ENCODE measurements at regions not wholly inside any gene's neighbourhood (a gene's known extent, or its start where the extent isn't known, plus 50 kb on each side); places are given as distances from the start of the nearest gene placed in this dataset.

DNA sequence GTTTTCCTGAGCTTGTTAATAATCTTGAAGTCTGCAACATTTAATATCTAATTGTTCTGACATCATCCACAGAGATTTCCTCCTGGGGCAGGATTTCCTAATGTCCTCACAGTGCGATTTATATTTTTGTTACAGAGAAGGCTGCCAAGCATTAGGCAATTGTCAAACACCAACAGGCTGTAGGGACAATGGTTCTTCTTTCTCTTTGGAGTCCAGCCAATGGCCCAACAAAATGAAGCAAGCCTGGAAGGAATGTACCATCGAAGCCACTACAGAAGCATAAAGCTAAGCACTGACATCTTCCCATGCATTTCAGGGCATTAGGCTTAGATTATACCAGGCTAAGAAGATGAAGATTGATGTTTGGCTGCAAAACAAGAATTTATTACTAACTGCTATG is 173.0 kb upstream of the FRMD4B start:
- no peaks in the 10 kb centered on the region for H4K20me1 ChIP-seq (ENCODE audit: insufficient read depth)
- H3K9ac ChIP-seq: no peak overlapping the region
- H3K9me3 ChIP-seq: no peaks in the 10 kb centered on the region
- WGBS (ENCODE audit: low lambda C conversion rate): 7% methylated on average over 2 of the region's 2 CpGs
- TF ChIP-seq YY1 (IDR thresholded peaks at IDR 0.05; ENCODE audit: low read depth): no peak
- TF ChIP-seq RCOR1 (IDR thresholded peaks at IDR 0.05; ENCODE audit: low read length): no peak
- no peak for TF ChIP-seq ELF1 (IDR thresholded peaks at IDR 0.05)
- no peak for TF ChIP-seq CHD2 (IDR thresholded peaks at IDR 0.05; ENCODE audit: low read length, partially characterized antibody)
- ChIA-PET CTCF (interaction anchor here (1.3 to 1.4 kb wide), 2 partner anchors 107 to 398 kb away, joined by 3 read pairs; no protein-coding TSS in a partner anchor), POLR2A (no interaction called here)
- H3K27me3 ChIP-seq (ENCODE audit: insufficient read depth): no peaks in the 10 kb centered on the region
- no peaks in the 10 kb centered on the region for H3F3A ChIP-seq (replicated peaks; ENCODE audit: insufficient read depth)
- H3K9me2 ChIP-seq: no peaks in the 10 kb centered on the region
- H3K27ac ChIP-seq (ENCODE audit: low read depth in 2 of 2, low read length in 1 of 2): no peak overlapping the region
- H3K36me3 ChIP-seq (replicated peaks in 1 of 2; ENCODE audit: control insufficient read depth in 1 of 2, insufficient read depth in 2 of 2, low read length in 1 of 2): no peaks in the 10 kb centered on the region
- no peak overlapping the region for H2AFZ ChIP-seq (ENCODE audit: low read depth)
- no peaks in the 10 kb centered on the region; a peak in 1 of 4 replicates for H3K4me1 ChIP-seq (ENCODE audit: control insufficient read depth in 1 of 2, insufficient read depth in 2 of 2, low read depth in 1 of 2, low read length in 1 of 2)
- no peaks in the 10 kb centered on the region for H3K79me2 ChIP-seq (ENCODE audit: insufficient read depth)
- no peak for DNase-seq
- no peak overlapping the region for H3K4me2 ChIP-seq
- H3K4me3 ChIP-seq (ENCODE audit: low read depth in 2 of 2, low read length in 1 of 2): no peak overlapping the region

GRCh38 chr3:69554576-69554975 is 168.7 kb upstream of the FRMD4B start:
- Histone ChIP-seq H4K20me1 (ENCODE audit: insufficient read depth) (no peaks in the 10 kb centered on the region), H3K27me3 (ENCODE audit: insufficient read depth) (no peaks in the 10 kb centered on the region), H3F3A (replicated peaks; ENCODE audit: insufficient read depth) (no peaks in the 10 kb centered on the region), H3K4me1 (ENCODE audit: control insufficient read depth in 1 of 2, insufficient read depth in 2 of 2, low read depth in 1 of 2, low read length in 1 of 2) (no peaks in the 10 kb centered on the region; a peak in 2 of 4 replicates), H3K9me3 (no peaks in the 10 kb centered on the region), H2AFZ (ENCODE audit: low read depth) (no peak overlapping the region), H3K27ac (ENCODE audit: low read depth in 2 of 2, low read length in 1 of 2) (no peak overlapping the region), H3K9ac (no peak overlapping the region), H3K79me2 (ENCODE audit: insufficient read depth) (no peaks in the 10 kb centered on the region), H3K4me2 (no peak overlapping the region), H3K4me3 (ENCODE audit: low read depth in 2 of 2, low read length in 1 of 2) (no peak overlapping the region), H3K36me3 (replicated peaks in 1 of 2; ENCODE audit: control insufficient read depth in 1 of 2, insufficient read depth in 2 of 2, low read length in 1 of 2) (no peaks in the 10 kb centered on the region), H3K9me2 (no peaks in the 10 kb centered on the region)
- DNase-seq: no peak
- POLR2A ChIA-PET: no interaction called here
- TF ChIP-seq TEAD4 (IDR thresholded peaks at IDR 0.05; ENCODE audit: borderline replicate concordance, insufficient read depth) (no peak), RFX5 (IDR thresholded peaks at IDR 0.05; ENCODE audit: low read length) (no peak), ZBTB33 (IDR thresholded peaks at IDR 0.05; ENCODE audit: borderline replicate concordance, low read depth) (no peak), NRF1 (IDR thresholded peaks at IDR 0.05; ENCODE audit: low read depth, low read length) (no peak), SIN3A (IDR thresholded peaks at IDR 0.05; ENCODE audit: borderline replicate concordance, low read depth, low read length) (no peak), CHD2 (IDR thresholded peaks at IDR 0.05; ENCODE audit: low read length, partially characterized antibody) (no peak), SMC3 (IDR thresholded peaks at IDR 0.05; ENCODE audit: low read depth, low read length) (no peak), MXI1 (IDR thresholded peaks at IDR 0.05; ENCODE audit: low read depth, low read length) (no peak), YY1 (IDR thresholded peaks at IDR 0.05; ENCODE audit: low read depth) (no peak)
- TF ChIP-seq, protein P1, sequence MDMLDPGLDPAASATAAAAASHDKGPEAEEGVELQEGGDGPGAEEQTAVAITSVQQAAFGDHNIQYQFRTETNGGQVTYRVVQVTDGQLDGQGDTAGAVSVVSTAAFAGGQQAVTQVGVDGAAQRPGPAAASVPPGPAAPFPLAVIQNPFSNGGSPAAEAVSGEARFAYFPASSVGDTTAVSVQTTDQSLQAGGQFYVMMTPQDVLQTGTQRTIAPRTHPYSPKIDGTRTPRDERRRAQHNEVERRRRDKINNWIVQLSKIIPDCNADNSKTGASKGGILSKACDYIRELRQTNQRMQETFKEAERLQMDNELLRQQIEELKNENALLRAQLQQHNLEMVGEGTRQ (IDR thresholded peaks at IDR 0.05; ENCODE audit: borderline replicate concordance, low read depth, low read length): no peak
- TF ChIP-seq, protein P2, sequence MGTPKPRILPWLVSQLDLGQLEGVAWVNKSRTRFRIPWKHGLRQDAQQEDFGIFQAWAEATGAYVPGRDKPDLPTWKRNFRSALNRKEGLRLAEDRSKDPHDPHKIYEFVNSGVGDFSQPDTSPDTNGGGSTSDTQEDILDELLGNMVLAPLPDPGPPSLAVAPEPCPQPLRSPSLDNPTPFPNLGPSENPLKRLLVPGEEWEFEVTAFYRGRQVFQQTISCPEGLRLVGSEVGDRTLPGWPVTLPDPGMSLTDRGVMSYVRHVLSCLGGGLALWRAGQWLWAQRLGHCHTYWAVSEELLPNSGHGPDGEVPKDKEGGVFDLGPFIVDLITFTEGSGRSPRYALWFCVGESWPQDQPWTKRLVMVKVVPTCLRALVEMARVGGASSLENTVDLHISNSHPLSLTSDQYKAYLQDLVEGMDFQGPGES (IDR thresholded peaks at IDR 0.05; ENCODE audit: low read depth, low read length): no peak
- TF ChIP-seq, protein P3, sequence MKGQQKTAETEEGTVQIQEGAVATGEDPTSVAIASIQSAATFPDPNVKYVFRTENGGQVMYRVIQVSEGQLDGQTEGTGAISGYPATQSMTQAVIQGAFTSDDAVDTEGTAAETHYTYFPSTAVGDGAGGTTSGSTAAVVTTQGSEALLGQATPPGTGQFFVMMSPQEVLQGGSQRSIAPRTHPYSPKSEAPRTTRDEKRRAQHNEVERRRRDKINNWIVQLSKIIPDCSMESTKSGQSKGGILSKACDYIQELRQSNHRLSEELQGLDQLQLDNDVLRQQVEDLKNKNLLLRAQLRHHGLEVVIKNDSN (IDR thresholded peaks at IDR 0.05; ENCODE audit: borderline replicate concordance, low read depth): no peak
- 30% methylated on average over 2 of the region's 2 CpGs for WGBS (ENCODE audit: low lambda C conversion rate)
- CTCF ChIA-PET: interaction anchor here (1.2 to 1.4 kb wide), 2 partner anchors 10 to 17 kb away, joined by 3 to 6 read pairs; no protein-coding TSS in a partner anchor

Measured in SK-N-SH (cell line).